Gastroesophageal sphincter (tissue), 3 donors: ENCODE measurements at regions not wholly inside any gene's neighbourhood (a gene's known extent, or its start where the extent isn't known, plus 50 kb on each side); places are given as distances from the start of the nearest gene placed in this dataset.

Experiments used
- CTCF ChIP-seq, 4 experiments: fragments of 200-600 bp in 2 of 4; fragments of 450-650 bp in 2 of 4; sonication (generic) in 1 of 4; IDR thresholded peaks; one replicate each; pipeline ENCODE4 v1.5.1; 2017 to 2019; ENCODE audit warnings: antibody characterized with exemption in 4 of 4, mild to moderate bottlenecking in 2 of 4, moderate library complexity in 2 of 4
- EP300 ChIP-seq: sonication (generic); formaldehyde crosslinking; IDR thresholded peaks from one replicate; pipeline ENCODE4 v1.6.1; 2017; ENCODE audit warnings: antibody characterized with exemption, mild to moderate bottlenecking
- POLR2A ChIP-seq, 2 donors: fragments of 450-650 bp; IDR thresholded peaks; one replicate each; pipeline ENCODE4 v1.6.1; 2017; ENCODE audit warnings: antibody characterized with exemption in 2 of 2, mild to moderate bottlenecking in 2 of 2, moderate library complexity in 1 of 2
- POLR2AphosphoS5 ChIP-seq: sonication (generic); formaldehyde crosslinking; IDR thresholded peaks from one replicate; pipeline ENCODE4 v1.6.1; 2017; ENCODE audit warnings: antibody characterized with exemption

GRCh38 chr1:25122747-25123146 lies 109.6 kb downstream of the SYF2 start:
- no peak for TF ChIP-seq CTCF (IDR thresholded peaks at IDR 0.05)
- no peak for TF ChIP-seq POLR2A (IDR thresholded peaks at IDR 0.05)
- TF ChIP-seq POLR2AphosphoS5: no peak
- no peak for TF ChIP-seq EP300
